GM19467 (cell line): ENCODE measurements at regions not wholly inside any gene's neighbourhood (a gene's known extent, or its start where the extent isn't known, plus 50 kb on each side); places are given as distances from the start of the nearest gene placed in this dataset.

ENCODE experiments used
- ATAC-seq: cut with Tn5 transposase; IDR thresholded peaks from one replicate; pipeline ENCODE4 v1.9.1; 2021; ENCODE audit warnings: mild to moderate bottlenecking, moderate library complexity; ENCODE audit not compliant: unreplicated experiment

GRCh38 chr2:134189009-134189720, 64.7 kb upstream of the MGAT5 start:
- ATAC-seq: no peak

- ATAC-seq: no peak
These were observed 63.6 kb upstream of the MGAT5 start for GRCh38 chr2:134190062-134190806.

- no peak for ATAC-seq
These were observed 63.1 kb upstream of the MGAT5 start for GRCh38 chr2:134190807-134191203.

GRCh38 chr2:134191835-134192234, 62.0 kb upstream of the MGAT5 start:
- ATAC-seq: no peak

GRCh38 chr2:134193006-134193405, 60.9 kb upstream of the MGAT5 start:
- no peak for ATAC-seq

GRCh38 chr2:134194519-134194918, 59.4 kb upstream of the MGAT5 start:
- no peak for ATAC-seq

- no peak for ATAC-seq
These were observed 58.5 kb upstream of the MGAT5 start for GRCh38 chr2:134195341-134195740.

GRCh38 chr2:134197445-134197844, 56.4 kb upstream of the MGAT5 start:
- no peak for ATAC-seq

GRCh38 chr2:134198006-134198634, 55.8 kb upstream of the MGAT5 start:
- no peak for ATAC-seq

GRCh38 chr2:134199123-134199522, 54.7 kb upstream of the MGAT5 start:
- ATAC-seq: no peak

- no peak for ATAC-seq
These were observed 53.7 kb upstream of the MGAT5 start for GRCh38 chr2:134200036-134200618.

GRCh38 chr2:134201533-134201932, 52.3 kb upstream of the MGAT5 start:
- no peak for ATAC-seq

GRCh38 chr2:134202371-134202770, 51.5 kb upstream of the MGAT5 start:
- no peak for ATAC-seq

- ATAC-seq: no peak
These were observed 50.7 kb upstream of the MGAT5 start for GRCh38 chr2:134203175-134203574.
